Fibroblast of the aortic adventitia (primary cell): ENCODE measurements at regions not wholly inside any gene's neighbourhood (a gene's known extent, or its start where the extent isn't known, plus 50 kb on each side); places are given as distances from the start of the nearest gene placed in this dataset.

ENCODE experiments used
- DNase-seq: peaks from one replicate; pipeline ENCODE4 v3.0.0-alpha.2; 2010; ENCODE audit warnings: low read depth
- H3K4me3 ChIP-seq: 2 replicates; pipeline ENCODE4 v1.5.1; 2011; ENCODE audit warnings: low read depth, mild to moderate bottlenecking, control low read depth, low read length, moderate library complexity
- CTCF ChIP-seq: IDR thresholded peaks from 2 replicates; pipeline ENCODE4 v1.5.1; 2011; ENCODE audit warnings: mild to moderate bottlenecking, low read length, control low read depth, inconsistent platforms; ENCODE audit not compliant: insufficient read depth

DNA sequence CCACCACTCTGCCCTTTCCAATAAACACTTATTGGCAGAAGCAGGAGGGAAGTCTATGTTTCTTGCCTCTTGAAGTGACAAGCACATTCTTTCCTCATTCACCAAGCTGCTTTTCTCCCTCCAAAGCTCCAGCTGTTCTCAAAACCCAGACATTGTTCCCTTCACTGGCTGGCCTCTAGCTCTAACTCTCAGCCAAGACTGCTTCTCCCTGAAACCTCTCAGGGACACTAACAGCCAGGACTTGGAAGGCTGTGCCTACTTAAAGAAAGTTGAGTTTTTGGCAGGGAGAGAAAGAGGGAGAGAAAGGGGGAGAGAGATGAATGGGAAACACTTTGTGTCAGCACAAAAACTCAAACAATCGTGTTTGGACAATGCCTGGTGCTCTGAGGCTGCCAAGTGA, 99.5 kb downstream of the COX18 start:
- H3K4me3 ChIP-seq: no peak overlapping the region
- no peak for TF ChIP-seq CTCF
- peak; percentile 87 for DNase-seq

GRCh38 chr4:72966652-72967051, 102.9 kb downstream of the COX18 start:
- no peak overlapping the region for H3K4me3 ChIP-seq
- DNase-seq: no peak
- no peak for TF ChIP-seq CTCF

- no peak for TF ChIP-seq CTCF
- no peak for DNase-seq
- no peak overlapping the region for H3K4me3 ChIP-seq
Measured at GRCh38 chr4:72959411-72959810, 110.1 kb downstream of the COX18 start.

GRCh38 chr4:72954811-72955210, 114.7 kb downstream of the COX18 start:
- TF ChIP-seq CTCF: no peak
- no peak overlapping the region for H3K4me3 ChIP-seq
- DNase-seq: peak; percentile 38

GRCh38 chr4:72953571-72953970, 115.9 kb downstream of the COX18 start:
- peak; percentile 25 for DNase-seq
- no peak for TF ChIP-seq CTCF
- no peak overlapping the region for H3K4me3 ChIP-seq

DNA sequence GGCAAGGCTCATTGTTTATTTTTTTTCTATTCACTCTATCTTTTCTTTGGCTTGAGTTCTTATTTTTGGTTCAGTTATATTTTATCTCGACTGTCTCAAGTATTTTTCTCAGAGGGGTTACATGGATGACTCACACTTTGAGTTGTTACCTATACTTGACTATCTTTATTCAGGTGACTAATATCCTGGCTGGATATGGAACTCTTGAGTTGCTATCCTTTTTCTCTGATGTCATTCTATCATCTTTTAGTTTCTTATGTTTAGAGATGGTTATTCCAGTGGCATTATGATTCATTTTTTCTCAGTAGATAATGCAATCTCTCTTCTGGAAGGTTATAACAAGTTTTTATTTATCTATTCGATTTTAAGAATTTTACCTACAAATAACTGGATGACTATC, 117.9 kb downstream of the COX18 start:
- H3K4me3 ChIP-seq: no peak overlapping the region
- TF ChIP-seq CTCF: no peak
- peak; percentile 34 for DNase-seq

DNA sequence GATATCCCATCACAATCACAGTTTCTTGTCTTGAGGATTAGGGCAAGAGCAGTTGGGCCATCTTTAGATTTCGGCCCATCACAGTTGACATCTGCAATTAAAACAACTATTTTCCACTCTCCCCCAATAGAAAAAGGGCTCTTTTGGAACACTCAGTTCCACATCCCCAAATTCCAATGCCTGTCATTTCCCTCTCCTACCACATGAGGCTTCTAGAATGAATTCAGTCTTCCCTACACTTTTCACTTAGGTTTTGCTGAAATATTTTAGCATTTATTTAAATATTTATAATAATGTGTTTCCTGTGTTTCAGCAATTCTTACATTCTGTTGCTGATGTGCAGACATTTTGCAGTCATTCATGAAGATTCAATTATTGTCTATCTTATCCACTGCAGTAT, 118.4 kb downstream of the COX18 start:
- peak; percentile 64 for TF ChIP-seq CTCF
- no peak overlapping the region for H3K4me3 ChIP-seq
- peak; percentile 19 for DNase-seq
